HEK293T (cell line): ENCODE measurements at regions not wholly inside any gene's neighbourhood (a gene's known extent, or its start where the extent isn't known, plus 50 kb on each side); places are given as distances from the start of the nearest gene placed in this dataset.

Experiments used
- CTCF ChIA-PET: fragments of 350-600 bp; formaldehyde crosslinking; extraction: SDS; loops from one replicate; lab custom pipeline; 2021; ENCODE audit warnings: antibody characterized with exemption, inconsistent platforms; lab: Yijun Ruan, JAX
- POLR2A ChIA-PET: fragments of 350-600 bp; formaldehyde crosslinking; extraction: SDS; loops from one replicate; lab custom pipeline; 2020; ENCODE audit warnings: antibody characterized with exemption, inconsistent platforms; lab: Yijun Ruan, JAX
- DNase-seq: peaks from one replicate; pipeline ENCODE4 v3.0.0; 2012; ENCODE audit warnings: mixed read lengths; ENCODE audit errors: extremely low spot score
- ARNT ChIP-seq: fragments of 450-650 bp; IDR thresholded peaks from 2 replicates; pipeline ENCODE4 v1.6.1; 2017; ENCODE audit warnings: mild to moderate bottlenecking
- BHLHE40 ChIP-seq: fragments of 450-650 bp; IDR thresholded peaks from 2 replicates; pipeline ENCODE4 v1.6.1; 2016; ENCODE audit warnings: mild to moderate bottlenecking, moderate library complexity, borderline replicate concordance
- CTBP1 ChIP-seq: fragments of 450-650 bp; IDR thresholded peaks from 2 replicates; pipeline ENCODE4 v1.6.1; 2016; ENCODE audit warnings: borderline replicate concordance
- ELF4 ChIP-seq: fragments of 450-650 bp; IDR thresholded peaks from 2 replicates; pipeline ENCODE4 v1.6.1; 2017; ENCODE audit warnings: antibody characterized with exemption
- FOXA1 ChIP-seq: fragments of 450-650 bp; IDR thresholded peaks from 2 replicates; pipeline ENCODE4 v1.6.1; 2016; ENCODE audit warnings: mild to moderate bottlenecking
- FOXK2 ChIP-seq: fragments of 450-650 bp; IDR thresholded peaks from 2 replicates; pipeline ENCODE4 v1.6.1; 2016; ENCODE audit warnings: mild to moderate bottlenecking
- FOXM1 ChIP-seq: fragments of 450-650 bp; IDR thresholded peaks from 2 replicates; pipeline ENCODE4 v1.6.1; 2017; ENCODE audit warnings: mild to moderate bottlenecking, borderline replicate concordance
- HDGF ChIP-seq: fragments of 450-650 bp; IDR thresholded peaks from 2 replicates; pipeline ENCODE4 v1.6.1; 2017; ENCODE audit warnings: antibody characterized with exemption, borderline replicate concordance
- L3MBTL2 ChIP-seq: fragments of 450-650 bp; conservative IDR thresholded peaks from 2 replicates; pipeline ENCODE4 v1.6.1; 2016; ENCODE audit warnings: mild to moderate bottlenecking
- LEF1 ChIP-seq: fragments of 450-650 bp; IDR thresholded peaks from 2 replicates; pipeline ENCODE4 v1.6.1; 2017; ENCODE audit warnings: mild to moderate bottlenecking, borderline replicate concordance
- NFRKB ChIP-seq: fragments of 450-650 bp; IDR thresholded peaks from 2 replicates; pipeline ENCODE4 v1.6.1; 2016; ENCODE audit warnings: mild to moderate bottlenecking, moderate library complexity
- PKNOX1 ChIP-seq: fragments of 450-650 bp; IDR thresholded peaks from 2 replicates; pipeline ENCODE4 v1.6.1; 2016
- SP1 ChIP-seq: fragments of 450-650 bp; IDR thresholded peaks from 2 replicates; pipeline ENCODE4 v1.6.1; 2017
- SUZ12 ChIP-seq: fragments of 450-650 bp; IDR thresholded peaks from 2 replicates; pipeline ENCODE4 v1.6.1; 2016; ENCODE audit warnings: mild to moderate bottlenecking
- TARDBP ChIP-seq: fragments of 450-650 bp; IDR thresholded peaks from 2 replicates; pipeline ENCODE4 v1.6.1; 2016
- ZNF384 ChIP-seq: fragments of 450-650 bp; IDR thresholded peaks from 2 replicates; pipeline ENCODE4 v1.6.1; 2016

- TF ChIP-seq L3MBTL2 = no peak
- TF ChIP-seq SP1 = no peak
- no peak for TF ChIP-seq ELF4
- TF ChIP-seq HDGF = no peak
- no peak for TF ChIP-seq PKNOX1
- no peak for TF ChIP-seq TARDBP
- TF ChIP-seq FOXK2 = no peak
- no peak for TF ChIP-seq LEF1
- no peak for TF ChIP-seq ZNF384
- TF ChIP-seq FOXA1 = no peak
- ChIA-PET POLR2A (no interaction called here), CTCF (no interaction called here)
- DNase-seq = no peak
Measured at GRCh38 chr5:74371621-74372020, 268.9 kb downstream of the ENC1 start.

GRCh38 chr5:74370168-74370567, 270.4 kb downstream of the ENC1 start:
- ChIA-PET CTCF (no interaction called here), POLR2A (no interaction called here)
- no peak for TF ChIP-seq L3MBTL2
- no peak for TF ChIP-seq FOXA1
- no peak for TF ChIP-seq HDGF
- TF ChIP-seq ELF4 = no peak
- TF ChIP-seq ARNT = no peak
- DNase-seq = no peak

GRCh38 chr5:74369173-74369572, 271.4 kb downstream of the ENC1 start:
- no peak for DNase-seq
- ChIA-PET CTCF (interaction anchor here (0.7 kb wide), 1 partner anchor 176 kb away, joined by 5 read pairs; no protein-coding TSS in a partner anchor), POLR2A (no interaction called here)
- TF ChIP-seq TARDBP (no peak), BHLHE40 (no peak), NFRKB (no peak), HDGF (no peak), ARNT (no peak), L3MBTL2 (no peak), ELF4 (no peak), PKNOX1 (no peak), ZNF384 (no peak), SUZ12 (no peak), FOXM1 (no peak), SP1 (no peak)

- no peak for TF ChIP-seq FOXK2
- TF ChIP-seq FOXA1 = no peak
- no peak for TF ChIP-seq L3MBTL2
- TF ChIP-seq ELF4 = no peak
- no peak for TF ChIP-seq SP1
- no peak for TF ChIP-seq LEF1
- no peak for TF ChIP-seq BHLHE40
- TF ChIP-seq CTBP1 = no peak
- TF ChIP-seq FOXM1 = no peak
- TF ChIP-seq ARNT = no peak
- no peak for TF ChIP-seq HDGF
- TF ChIP-seq NFRKB = no peak
- no peak for TF ChIP-seq PKNOX1
- TF ChIP-seq ZNF384 = no peak
- TF ChIP-seq SUZ12 = no peak
- TF ChIP-seq TARDBP = no peak
- CTCF ChIA-PET = no interaction called here
- POLR2A ChIA-PET = no interaction called here
- no peak for DNase-seq
Measured at GRCh38 chr5:74367934-74368333, 272.6 kb downstream of the ENC1 start.

- TF ChIP-seq BHLHE40 = no peak
- TF ChIP-seq ELF4 = no peak
- ChIA-PET CTCF (interaction anchor here (0.5 kb wide), 1 partner anchor 263 kb away, joined by 6 read pairs; no protein-coding TSS in a partner anchor), POLR2A (no interaction called here)
- DNase-seq = no peak
Measured at GRCh38 chr5:74367241-74367733, 273.2 kb downstream of the ENC1 start.

GRCh38 chr5:74365723-74366122, 274.8 kb downstream of the ENC1 start:
- TF ChIP-seq HDGF (no peak), BHLHE40 (no peak), FOXA1 (no peak), LEF1 (no peak), SUZ12 (no peak), TARDBP (no peak), CTBP1 (no peak), FOXM1 (no peak), PKNOX1 (no peak), L3MBTL2 (no peak), ARNT (no peak), SP1 (no peak), NFRKB (no peak)
- DNase-seq = no peak
- POLR2A ChIA-PET = no interaction called here
- CTCF ChIA-PET = no interaction called here
